Right lobe of liver (tissue), 4 donors: ENCODE measurements at regions not wholly inside any gene's neighbourhood (a gene's known extent, or its start where the extent isn't known, plus 50 kb on each side); places are given as distances from the start of the nearest gene placed in this dataset.

Experiments
- POLR2A ChIP-seq: fragments of 450-650 bp; IDR thresholded peaks from one replicate; pipeline ENCODE4 v1.6.1; 2017; ENCODE audit warnings: antibody characterized with exemption, mild to moderate bottlenecking
- TF ChIP-seq, protein P1 (sequence below), 4 donors: fragments of 200-600 bp in 3 of 4; fragments of 450-650 bp in 1 of 4; IDR thresholded peaks; one replicate each; pipeline versions ENCODE4 v1.5.1 to v1.8.0; 2016 to 2022; ENCODE audit warnings: antibody characterized with exemption in 4 of 4, mild to moderate bottlenecking in 2 of 4
- donor health status: DM: no; HTN: no; CAD: no.
- donor health status: DM: no; HTN: no; CAD: no.
- donor health status: DM: no; HTN: yes; CAD: no.

DNA sequence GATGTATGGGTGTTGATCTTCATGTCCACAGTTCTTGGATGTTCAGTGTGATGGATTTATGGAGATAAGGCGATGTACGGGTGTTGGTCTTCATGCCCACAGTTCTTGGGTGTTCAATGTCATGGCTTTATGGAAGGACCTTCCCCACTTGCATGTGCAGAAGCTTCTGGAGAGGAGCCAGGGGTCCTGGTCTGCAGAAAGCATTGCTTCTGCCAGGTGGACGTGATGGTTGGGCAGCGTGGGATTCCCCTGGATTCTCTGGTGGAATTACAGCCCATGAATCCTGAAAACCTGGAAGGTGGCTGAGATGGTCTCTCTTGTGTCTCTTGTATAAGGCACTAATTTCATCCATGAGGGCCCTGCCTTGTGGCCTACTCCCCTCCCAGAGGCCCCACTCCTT lies 183.7 kb upstream of the TCERG1L start:
- TF ChIP-seq, protein P1, sequence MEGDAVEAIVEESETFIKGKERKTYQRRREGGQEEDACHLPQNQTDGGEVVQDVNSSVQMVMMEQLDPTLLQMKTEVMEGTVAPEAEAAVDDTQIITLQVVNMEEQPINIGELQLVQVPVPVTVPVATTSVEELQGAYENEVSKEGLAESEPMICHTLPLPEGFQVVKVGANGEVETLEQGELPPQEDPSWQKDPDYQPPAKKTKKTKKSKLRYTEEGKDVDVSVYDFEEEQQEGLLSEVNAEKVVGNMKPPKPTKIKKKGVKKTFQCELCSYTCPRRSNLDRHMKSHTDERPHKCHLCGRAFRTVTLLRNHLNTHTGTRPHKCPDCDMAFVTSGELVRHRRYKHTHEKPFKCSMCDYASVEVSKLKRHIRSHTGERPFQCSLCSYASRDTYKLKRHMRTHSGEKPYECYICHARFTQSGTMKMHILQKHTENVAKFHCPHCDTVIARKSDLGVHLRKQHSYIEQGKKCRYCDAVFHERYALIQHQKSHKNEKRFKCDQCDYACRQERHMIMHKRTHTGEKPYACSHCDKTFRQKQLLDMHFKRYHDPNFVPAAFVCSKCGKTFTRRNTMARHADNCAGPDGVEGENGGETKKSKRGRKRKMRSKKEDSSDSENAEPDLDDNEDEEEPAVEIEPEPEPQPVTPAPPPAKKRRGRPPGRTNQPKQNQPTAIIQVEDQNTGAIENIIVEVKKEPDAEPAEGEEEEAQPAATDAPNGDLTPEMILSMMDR (IDR thresholded peaks at IDR 0.05), result no peak
- TF ChIP-seq POLR2A, result no peak
